ENCODE measurements at regions not wholly inside any gene's neighbourhood (a gene's known extent, or its start where the extent isn't known, plus 50 kb on each side); places are given as distances from the start of the nearest gene placed in this dataset.

DNA sequence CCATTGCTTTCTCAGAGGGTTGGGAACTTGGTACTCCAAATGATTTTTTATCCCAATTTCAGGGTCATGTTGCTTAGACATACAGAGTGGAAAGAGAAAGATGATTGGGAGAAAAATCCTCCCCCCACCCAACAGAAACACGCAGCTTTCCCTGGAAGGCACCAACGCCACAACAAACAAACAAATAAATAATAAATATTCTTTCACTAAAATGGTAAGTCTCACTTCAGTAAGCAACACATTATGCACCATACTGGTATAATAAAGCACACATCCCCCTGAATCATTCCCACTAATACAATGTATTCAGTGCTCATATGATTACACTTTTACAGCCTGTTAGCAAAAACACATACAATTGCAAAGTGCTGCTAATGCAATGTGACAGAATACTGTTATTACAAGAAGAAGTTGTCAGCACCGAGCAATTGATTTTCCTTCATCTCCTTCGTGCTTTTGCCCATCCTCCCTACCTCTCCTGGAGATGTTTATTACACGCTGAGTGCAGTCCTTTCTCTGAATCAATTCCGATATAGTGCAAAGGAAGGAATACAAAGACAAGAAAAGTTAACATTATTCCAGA is 359.9 kb downstream of the TXNL1 start:
- no peak for DNase-seq (ENCODE audit: low spot score)

DNA sequence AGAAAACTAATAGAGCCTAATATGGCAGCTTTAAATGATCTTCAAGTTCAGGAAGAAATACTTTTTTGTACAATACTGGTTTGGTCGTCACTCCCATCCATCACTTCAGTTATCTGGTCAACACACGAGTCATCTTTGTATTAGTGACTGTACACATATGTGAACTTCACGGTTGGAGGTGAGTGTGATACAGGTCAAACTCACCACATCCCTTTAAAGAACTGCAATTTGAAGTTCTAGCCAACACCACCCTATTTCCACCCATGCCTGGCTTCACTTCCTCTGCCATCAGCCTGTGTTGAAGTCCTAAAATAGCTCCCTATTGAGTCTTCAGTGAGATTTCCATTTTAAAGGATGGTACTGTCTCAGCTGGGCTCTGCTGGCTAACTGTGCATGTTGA is 361.9 kb downstream of the TXNL1 start:
- DNase-seq (ENCODE audit: low spot score), result no peak

DNA sequence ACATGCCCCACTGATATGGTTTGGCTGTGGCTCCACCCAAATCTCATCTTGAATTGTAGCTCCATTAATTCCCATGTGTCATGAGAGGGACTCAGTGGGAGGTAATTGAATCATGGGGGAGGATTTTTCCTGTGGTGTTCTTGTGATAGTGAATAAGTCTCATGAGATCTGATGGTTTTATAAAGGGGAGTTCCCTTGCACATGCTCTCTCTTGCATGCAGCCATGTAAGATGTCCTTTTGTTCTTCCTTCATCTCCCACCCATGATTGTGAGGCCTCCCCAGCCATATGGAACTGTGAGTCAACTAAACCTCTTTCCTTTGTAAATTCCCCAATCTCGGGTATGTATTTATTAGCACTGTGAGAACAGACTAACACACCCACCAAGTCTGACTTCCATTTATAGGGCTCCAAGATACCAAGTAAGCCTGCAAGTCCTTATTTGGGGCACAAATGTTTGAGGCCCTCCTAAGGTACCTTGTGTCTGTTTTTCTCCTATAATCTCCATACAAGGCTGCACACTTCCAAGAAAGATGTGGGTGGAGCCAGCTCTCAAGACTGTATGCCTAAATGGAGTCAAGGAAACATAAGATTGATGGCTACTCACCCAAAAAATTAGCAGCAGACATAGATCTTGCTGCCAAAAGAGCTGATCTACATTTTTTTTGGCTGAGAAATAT is 364.7 kb downstream of the TXNL1 start:
- peak; percentile 7 for DNase-seq (ENCODE audit: low spot score)

DNA sequence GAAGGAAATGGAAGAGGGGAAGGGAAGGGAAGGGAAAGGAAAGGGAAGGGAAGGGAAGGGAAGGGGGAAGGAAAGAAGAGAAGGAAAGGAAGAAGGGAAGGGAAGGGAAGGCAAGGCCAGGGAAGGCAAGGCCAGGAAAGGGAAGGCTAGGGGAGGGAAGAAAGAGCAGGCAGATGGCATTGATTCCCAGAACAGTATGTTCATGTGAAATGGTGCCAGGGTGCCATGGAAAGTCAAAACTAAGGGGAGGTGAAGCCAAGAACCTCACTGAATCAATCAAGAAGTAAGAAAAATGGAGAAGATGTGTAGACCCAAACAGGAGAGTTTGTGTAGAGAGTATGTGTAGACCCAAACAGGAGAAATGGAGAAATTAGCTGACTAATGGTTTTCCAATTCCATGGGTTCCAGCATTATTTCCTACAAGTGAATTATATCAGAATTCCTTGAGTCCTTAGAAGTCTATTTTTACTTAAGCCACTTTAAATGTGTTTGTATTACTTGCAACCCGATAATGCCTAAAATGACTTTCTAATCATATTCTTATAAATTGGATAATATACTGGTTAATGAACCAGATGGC is 367.6 kb downstream of the TXNL1 start:
- no peak for DNase-seq (ENCODE audit: low spot score)

DNA sequence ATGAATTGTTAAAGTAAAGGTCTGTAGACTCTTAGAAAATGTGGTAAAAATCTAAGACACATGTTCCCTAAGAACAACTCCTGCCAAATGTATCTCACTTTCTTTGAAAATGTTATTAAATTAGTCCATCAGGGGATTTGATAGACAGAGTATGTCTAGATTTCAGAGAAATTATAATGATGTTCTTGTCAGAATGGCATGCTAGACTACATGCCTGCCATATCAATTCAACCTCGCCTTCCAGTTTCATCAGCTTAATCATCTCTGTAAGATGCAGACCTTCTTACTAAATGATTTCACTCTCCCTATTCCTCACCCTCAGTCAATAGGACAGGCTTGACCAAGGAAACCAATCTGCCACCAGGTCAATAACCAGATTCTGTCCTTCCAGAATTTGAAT is 368.4 kb downstream of the TXNL1 start:
- DNase-seq (ENCODE audit: low spot score), result no peak

DNA sequence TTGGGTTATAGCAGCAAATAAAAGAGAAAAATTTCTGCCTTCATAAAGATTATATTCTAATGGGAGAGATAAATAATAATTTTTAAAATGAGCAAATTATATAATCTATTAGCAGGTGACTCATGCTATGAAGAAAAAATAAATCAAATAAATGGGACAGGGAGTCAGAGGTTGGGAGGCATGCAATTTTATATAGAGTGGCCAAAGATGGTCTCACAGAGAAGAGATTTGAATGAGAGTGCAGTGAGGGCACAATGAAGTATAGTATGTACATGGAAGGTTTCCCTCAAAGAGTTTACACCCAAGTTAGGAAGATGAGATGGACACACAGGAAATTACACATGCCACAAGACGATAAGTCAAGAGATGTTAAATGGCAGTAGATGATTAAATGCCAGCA is 369.4 kb downstream of the TXNL1 start:
- no peak for DNase-seq (ENCODE audit: low spot score)

DNA sequence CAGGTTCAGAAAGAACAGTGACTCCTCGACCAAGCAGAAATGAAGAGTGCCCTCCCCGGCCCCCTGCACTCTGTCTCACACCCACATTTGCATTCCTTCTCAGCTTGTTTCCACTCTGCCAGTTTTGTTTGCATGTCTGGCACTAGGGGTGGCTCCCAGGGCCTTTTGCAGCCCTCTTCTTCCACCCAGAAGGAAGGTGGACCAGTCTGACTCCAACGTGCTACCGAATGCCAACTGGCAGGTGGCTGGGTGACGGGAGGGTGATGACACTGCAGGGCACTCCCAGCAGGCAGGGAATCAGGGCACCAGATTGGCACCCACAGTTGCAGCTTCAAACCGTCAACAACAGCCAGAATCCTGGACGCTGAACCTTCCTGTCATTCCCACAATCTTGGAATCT is 371.1 kb downstream of the TXNL1 start:
- DNase-seq (ENCODE audit: low spot score), result no peak

DNA sequence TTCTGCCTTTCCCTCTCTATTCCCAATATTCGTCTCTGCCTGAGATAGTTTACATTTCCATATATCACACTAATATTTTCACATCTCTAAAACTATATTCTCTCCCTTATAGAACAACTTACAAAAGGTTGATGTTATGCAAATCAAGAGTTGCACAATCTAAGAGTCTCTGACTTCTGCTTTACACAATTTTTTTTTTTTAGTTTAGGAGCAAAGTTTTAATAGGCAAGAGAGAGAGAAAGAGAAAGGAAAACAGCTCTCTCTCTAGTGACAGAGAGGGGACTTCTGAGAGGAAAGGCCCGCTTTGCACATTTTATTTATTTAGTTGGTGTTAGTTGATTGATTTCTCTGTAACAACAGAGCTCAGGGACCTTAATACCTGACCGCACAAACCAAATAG is 380.2 kb downstream of the TXNL1 start:
- no peak for DNase-seq (ENCODE audit: low spot score)

DNA sequence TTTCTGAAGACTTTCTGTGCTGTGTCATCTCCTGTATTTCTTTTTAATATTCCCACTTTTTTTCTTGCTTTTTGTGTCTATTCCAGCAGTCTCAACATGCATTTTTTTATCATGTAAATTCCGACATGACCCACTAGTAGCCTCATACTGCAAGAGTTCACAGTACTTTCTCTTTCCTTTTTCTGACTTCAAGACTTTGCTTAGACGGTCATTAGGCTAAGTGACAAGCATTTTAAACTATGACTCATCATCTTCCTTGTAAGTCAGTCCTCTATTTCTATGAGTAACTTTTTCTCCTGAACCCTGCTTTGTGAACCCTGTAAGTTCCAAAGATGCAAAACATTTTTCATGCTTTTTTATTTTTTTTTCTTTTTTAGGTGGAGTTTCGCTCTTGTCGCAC is 381.2 kb downstream of the TXNL1 start:
- peak; percentile 61 for DNase-seq (ENCODE audit: low spot score)

DNA sequence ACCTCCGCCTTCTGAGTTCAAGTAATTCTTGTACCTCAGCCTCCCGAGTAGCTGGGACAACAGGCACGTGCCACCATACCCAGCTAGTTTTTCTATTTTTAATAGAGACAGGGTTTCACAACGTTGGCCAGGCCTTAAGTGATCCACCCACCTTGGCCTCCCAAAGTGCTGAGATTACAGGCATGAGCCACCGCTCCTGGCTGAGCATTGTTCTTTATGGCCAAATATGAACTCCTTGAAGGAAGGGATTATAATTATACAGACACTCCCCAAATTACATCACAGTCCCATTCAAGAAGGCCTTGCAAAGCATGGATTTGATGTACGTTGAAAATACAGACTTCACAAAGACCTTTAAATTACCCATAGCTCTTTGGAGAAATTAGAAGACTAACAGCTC is 381.7 kb downstream of the TXNL1 start:
- DNase-seq (ENCODE audit: low spot score), result no peak

GRCh38 chr18:56255381-56255780 is 383.0 kb downstream of the TXNL1 start:
- no peak for DNase-seq (ENCODE audit: low spot score)

DNA sequence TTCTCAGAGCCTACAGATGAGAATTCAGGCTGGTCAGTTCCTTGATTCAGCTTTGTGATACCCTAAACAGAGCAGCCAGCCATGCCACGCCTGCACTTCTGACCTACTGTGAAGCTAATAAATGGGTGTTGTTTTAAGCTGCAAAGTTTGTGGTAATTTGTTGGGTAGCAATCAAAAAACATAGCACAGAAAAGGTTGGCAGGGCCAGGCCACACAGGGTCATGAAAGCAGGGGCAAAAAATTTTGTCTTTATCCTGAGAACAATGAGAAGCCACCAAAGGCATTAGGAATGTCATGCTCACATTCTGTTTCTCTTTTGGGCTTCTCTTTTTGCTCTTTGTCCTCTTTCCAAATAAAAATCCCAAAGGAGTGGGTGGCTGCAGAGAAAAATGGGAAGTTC is 385.9 kb downstream of the TXNL1 start:
- no peak for DNase-seq (ENCODE audit: low spot score)

GRCh38 chr18:56248610-56249235 is 389.7 kb downstream of the TXNL1 start:
- no peak for DNase-seq (ENCODE audit: low spot score)

DNA sequence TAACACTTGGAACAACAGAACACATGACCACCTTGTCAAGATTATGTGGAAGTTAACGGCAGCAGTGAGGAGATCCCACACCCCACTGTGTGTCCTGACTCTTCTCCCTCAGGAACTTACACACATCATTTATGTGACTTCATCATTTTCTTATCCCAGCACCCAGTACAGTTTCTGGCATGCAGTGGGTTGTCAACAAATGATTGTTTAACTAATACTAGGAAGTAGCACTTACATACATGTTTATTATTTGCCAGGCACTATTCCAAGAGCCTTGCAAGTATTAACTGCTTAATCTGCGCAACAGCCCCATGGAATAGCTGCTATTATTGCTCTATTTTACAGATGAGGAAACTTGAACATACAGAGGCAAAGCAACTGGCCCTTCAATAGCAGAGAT is 391.5 kb downstream of the TXNL1 start:
- DNase-seq (ENCODE audit: low spot score), result no peak

DNA sequence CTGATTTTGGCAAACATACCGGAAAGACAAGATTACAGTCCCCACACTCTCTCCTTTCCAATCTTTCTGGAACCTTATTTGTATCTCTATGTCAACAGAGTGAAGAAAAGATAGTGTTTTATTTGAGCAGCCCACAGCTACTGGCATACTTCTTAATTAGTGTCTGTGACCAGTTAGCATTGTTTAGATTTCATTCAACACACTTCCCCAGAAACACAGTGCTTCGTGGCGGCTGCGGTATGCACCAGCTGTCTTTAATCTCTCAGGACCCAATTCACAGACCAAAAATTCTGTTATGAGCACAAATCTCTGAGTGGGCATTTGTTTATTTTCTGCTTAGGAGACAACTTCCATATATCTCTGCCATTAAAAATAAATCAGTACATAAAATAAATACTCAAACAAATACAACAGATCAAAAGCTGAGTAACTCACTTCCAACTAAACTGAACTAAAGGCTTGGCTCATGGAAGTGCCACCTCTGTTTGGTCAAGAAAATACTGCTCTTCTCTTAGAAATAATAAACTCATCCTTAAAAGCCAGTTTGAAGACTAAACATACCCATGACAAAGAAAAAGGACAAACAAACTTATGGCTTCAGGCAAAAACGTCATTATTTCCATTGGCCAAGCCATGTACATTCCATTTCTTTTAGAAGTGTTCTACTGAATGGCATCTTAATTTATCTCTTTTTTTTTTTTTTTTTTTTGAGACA is 392.4 kb downstream of the TXNL1 start:
- no peak for DNase-seq (ENCODE audit: low spot score)

GRCh38 chr18:56240405-56240804 is 398.0 kb downstream of the TXNL1 start:
- DNase-seq (ENCODE audit: low spot score), result no peak

DNA sequence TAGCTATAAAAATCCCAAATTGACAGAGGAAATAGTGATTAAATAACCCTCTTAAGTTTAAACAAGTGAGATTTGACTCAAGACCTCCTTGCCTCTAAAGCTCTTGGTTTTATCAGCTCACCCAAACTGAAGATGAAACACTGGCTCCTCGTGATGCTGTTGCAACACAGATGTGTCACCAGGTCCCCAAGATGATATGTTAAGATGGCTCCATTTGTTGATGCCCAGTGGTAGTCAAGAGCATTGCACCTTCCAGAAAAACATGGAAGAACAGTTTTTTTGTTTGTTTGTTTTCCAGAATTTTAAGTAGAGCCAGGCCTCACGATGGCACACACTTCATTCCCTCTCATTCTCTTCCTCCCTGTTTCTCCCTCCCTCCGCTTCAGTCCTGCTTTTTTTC is 399.8 kb downstream of the TXNL1 start:
- no peak for DNase-seq (ENCODE audit: low spot score)

GRCh38 chr18:56235481-56236013 is 402.8 kb downstream of the TXNL1 start:
- DNase-seq (ENCODE audit: low spot score), result no peak

- DNase-seq (ENCODE audit: low spot score), result no peak
These were observed 403.3 kb downstream of the TXNL1 start for GRCh38 chr18:56235071-56235470.

DNA sequence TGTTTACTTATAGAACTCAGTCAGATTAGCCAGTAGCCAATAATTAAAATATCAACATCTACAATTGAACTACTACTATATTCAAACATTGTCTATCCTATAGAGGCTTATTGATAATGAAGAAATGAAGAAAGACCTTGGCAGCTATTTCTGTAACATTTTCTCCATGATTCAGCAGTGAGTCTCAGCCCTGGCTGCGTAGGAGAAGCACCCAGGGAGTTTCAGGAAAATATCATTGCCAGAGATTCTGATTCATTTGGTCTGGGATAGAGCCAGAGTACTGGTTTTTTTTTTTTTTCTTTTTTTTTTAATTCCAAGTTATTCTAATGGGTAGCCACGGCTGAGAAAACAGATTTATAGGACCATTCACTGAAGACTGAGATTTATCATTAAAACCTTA is 404.8 kb downstream of the TXNL1 start:
- peak; percentile 22 for DNase-seq (ENCODE audit: low spot score)

DNA sequence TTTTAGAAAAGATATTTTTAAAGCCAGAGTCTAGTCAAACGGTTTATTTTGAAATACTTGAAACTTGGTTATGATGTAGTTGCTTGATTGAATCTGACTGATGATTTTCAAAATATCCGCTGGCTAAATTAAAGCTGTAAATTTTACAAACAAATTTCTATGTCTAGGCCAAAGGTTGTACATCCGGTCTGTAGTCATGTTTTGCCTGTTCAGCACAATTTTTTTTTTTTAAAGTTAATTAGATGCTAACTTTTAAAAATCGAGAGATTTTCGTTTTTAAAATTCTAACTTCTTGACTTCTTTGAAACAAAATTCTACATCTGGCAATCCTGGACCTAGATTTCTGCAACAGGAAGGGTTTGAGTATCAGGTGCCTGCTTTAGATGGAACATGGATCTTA is 412.4 kb downstream of the TXNL1 start:
- DNase-seq (ENCODE audit: low spot score), result no peak
